ENCODE measurements at regions not wholly inside any gene's neighbourhood (a gene's known extent, or its start where the extent isn't known, plus 50 kb on each side); places are given as distances from the start of the nearest gene placed in this dataset.

GRCh38 chr7:85686401-85687181 lies 499.7 kb upstream of the SEMA3D start:
- no peak for DNase-seq
- no peaks in the 10 kb centered on the region for H3K4me1 ChIP-seq
- Mint-ChIP-seq H3K4me1 (ENCODE audit: low read depth, unreplicated experiment) (no peaks in the 10 kb centered on the region), H3K4me3 (ENCODE audit: unreplicated experiment) (no peak overlapping the region), H3K27ac (ENCODE audit: unreplicated experiment) (no peak overlapping the region), H3K9me3 (ENCODE audit: unreplicated experiment) (peaks cover 10% of the 10 kb centered on the region), H3K27me3 (ENCODE audit: insufficient read depth, unreplicated experiment) (no peaks in the 10 kb centered on the region), H3K36me3 (ENCODE audit: insufficient read depth, unreplicated experiment) (no peaks in the 10 kb centered on the region)
- H3K36me3 ChIP-seq (ENCODE audit: control insufficient read depth, insufficient read depth, low read length), result no peaks in the 10 kb centered on the region
- no peak for TF ChIP-seq CTCF (IDR thresholded peaks at IDR 0.05; ENCODE audit: insufficient read depth in 1 of 2, low read depth in 1 of 2, low read length in 1 of 2, severe bottlenecking in 1 of 2, unreplicated experiment in 1 of 2)
- intact Hi-C loops (cut with micrococcal nuclease; ENCODE audit: unreplicated experiment), result no loop called here
- no TSS peak for BruUV-seq (replicated peaks)
- no peaks in the 10 kb centered on the region for H3K27me3 ChIP-seq (replicated peaks; ENCODE audit: control insufficient read depth, insufficient read depth, low read length)
- no peaks in the 10 kb centered on the region; the same call in 1 of the 2 replicates for H3K9me3 ChIP-seq
- ChIA-PET CTCF (no interaction called here), POLR2A (no interaction called here)
- no peak overlapping the region for H3K4me3 ChIP-seq (ENCODE audit: low read depth, low read length)

GRCh38 chr7:85685901-85686300 lies 499.0 kb upstream of the SEMA3D start:
- POLR2A ChIA-PET, result no interaction called here
- no TSS peak for BruUV-seq (replicated peaks)

More at GRCh38 chr7:85685901-85686300, 499.0 kb upstream of the SEMA3D start:
- Histone ChIP-seq H3K4me1 (no peaks in the 10 kb centered on the region), H3K36me3 (ENCODE audit: control insufficient read depth, insufficient read depth, low read length) (no peaks in the 10 kb centered on the region), H3K27me3 (replicated peaks; ENCODE audit: control insufficient read depth, insufficient read depth, low read length) (no peaks in the 10 kb centered on the region), H3K4me3 (ENCODE audit: low read depth, low read length) (no peak overlapping the region), H3K9me3 (no peaks in the 10 kb centered on the region; the same call in 1 of the 2 replicates)
- peaks cover 10% of the 10 kb centered on the region for H3K9me3 Mint-ChIP-seq (ENCODE audit: unreplicated experiment)
- intact Hi-C loops (cut with micrococcal nuclease; ENCODE audit: unreplicated experiment), result no loop called here
- no peaks in the 10 kb centered on the region for H3K36me3 Mint-ChIP-seq (ENCODE audit: insufficient read depth, unreplicated experiment)
- no peak overlapping the region for H3K4me3 Mint-ChIP-seq (ENCODE audit: unreplicated experiment)
- CTCF ChIA-PET, result no interaction called here
- H3K4me1 Mint-ChIP-seq (ENCODE audit: low read depth, unreplicated experiment), result no peaks in the 10 kb centered on the region
- no peak for TF ChIP-seq CTCF (IDR thresholded peaks at IDR 0.05; ENCODE audit: insufficient read depth in 1 of 2, low read depth in 1 of 2, low read length in 1 of 2, severe bottlenecking in 1 of 2, unreplicated experiment in 1 of 2)
- DNase-seq, result no peak
- H3K27ac Mint-ChIP-seq (ENCODE audit: unreplicated experiment), result no peak overlapping the region
- no peaks in the 10 kb centered on the region for H3K27me3 Mint-ChIP-seq (ENCODE audit: insufficient read depth, unreplicated experiment)

Measured in Caco-2 (cell line).